ENCODE measurements at regions not wholly inside any gene's neighbourhood (a gene's known extent, or its start where the extent isn't known, plus 50 kb on each side); places are given as distances from the start of the nearest gene placed in this dataset.
A peak's percentile ranks its signal among the peaks of the same experiment; 100 is the strongest.

DNA sequence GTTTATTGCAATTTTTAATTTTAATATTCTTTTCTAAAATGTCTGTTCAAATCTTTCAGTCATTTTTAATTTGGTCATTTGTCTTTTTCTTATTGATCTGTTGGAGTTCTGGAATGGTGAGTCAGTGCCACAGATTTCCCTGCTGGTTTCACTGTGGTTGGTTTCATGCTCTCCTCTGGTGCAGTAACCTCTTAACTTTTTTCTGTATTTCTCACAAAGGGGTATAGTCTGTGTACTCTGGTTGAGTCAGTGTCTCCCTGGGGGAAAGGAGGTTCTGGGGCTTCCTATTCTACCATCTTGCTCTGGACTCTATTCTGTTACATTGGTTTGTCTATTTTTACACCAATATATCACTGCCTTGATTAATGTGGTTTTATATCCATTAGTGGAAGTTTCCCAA lies 178.8 kb downstream of the CSNK1G3 start:
- no peak overlapping the region for H3K4me3 ChIP-seq
- intact Hi-C loops (cut with DNase I), result no loop called here
- no peaks in the 10 kb centered on the region for H3K27me3 ChIP-seq (ENCODE audit: low read depth)
- H3K9me3 ChIP-seq, result no peaks in the 10 kb centered on the region
- DNase-seq (no peak), ATAC-seq (no peak)
- TF ChIP-seq CTCF (IDR thresholded peaks at IDR 0.05), result no peak
- H3K4me1 ChIP-seq, result no peaks in the 10 kb centered on the region
- H3K36me3 ChIP-seq, result no peaks in the 10 kb centered on the region
- no peak overlapping the region for H3K27ac ChIP-seq

- Histone ChIP-seq H3K4me3 (no peak overlapping the region), H3K9me3 (peaks cover 14% of the 10 kb centered on the region), H3K27me3 (ENCODE audit: low read depth) (no peaks in the 10 kb centered on the region), H3K4me1 (no peaks in the 10 kb centered on the region), H3K27ac (no peak overlapping the region), H3K36me3 (no peaks in the 10 kb centered on the region)
- DNase-seq (no peak), ATAC-seq (no peak)
- TF ChIP-seq CTCF (IDR thresholded peaks at IDR 0.05), result no peak
- intact Hi-C loops (cut with DNase I), result no loop called here
Measured at GRCh38 chr5:123681061-123681460, 169.1 kb downstream of the CSNK1G3 start.

GRCh38 chr5:123673107-123673506 lies 161.1 kb downstream of the CSNK1G3 start:
- DNase-seq, result no peak
- H3K27ac ChIP-seq, result no peak overlapping the region
- TF ChIP-seq CTCF (IDR thresholded peaks at IDR 0.05), result no peak

DNA sequence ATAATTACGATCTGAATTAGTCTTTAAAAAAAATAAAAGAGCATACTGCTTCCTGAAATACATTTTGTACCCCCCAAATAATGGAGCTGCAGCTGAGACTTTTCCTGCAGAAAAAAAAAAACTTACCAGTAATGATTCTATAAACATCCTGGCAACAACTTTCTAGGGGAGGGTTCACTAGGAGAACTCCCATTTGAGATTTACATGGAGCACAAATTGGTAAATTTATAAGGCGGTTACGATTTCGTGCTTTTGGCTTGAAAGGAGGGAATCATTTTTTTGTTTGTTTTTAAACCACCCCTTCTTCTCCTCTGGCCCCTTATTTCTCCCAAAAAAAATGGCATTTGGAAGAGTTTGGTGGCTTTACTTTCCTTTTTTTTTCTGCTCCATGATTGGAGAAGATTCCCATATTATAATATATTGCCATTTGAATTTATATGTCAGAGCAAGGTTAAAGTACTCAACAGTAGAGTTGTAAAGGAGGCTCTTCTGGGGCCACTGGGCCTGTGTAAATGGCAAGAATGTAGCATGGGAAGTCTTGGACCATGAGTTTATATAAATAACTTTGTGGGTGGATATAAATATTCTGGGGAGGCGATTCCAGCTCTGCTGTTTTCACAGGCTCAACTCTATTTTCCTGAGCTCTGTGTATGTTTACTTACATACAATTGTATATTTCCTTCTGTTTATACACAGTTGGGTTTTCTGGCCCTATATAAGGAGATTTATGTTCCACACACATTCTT lies 159.9 kb downstream of the CSNK1G3 start:
- no peaks in the 10 kb centered on the region for H3K27me3 ChIP-seq (ENCODE audit: low read depth)
- DNase-seq, result no peak
- intact Hi-C loops (cut with DNase I), result no loop called here
- H3K9me3 ChIP-seq, result no peaks in the 10 kb centered on the region
- H3K4me1 ChIP-seq, result peaks cover 3% of the 10 kb centered on the region
- H3K4me3 ChIP-seq, result no peak overlapping the region
- H3K36me3 ChIP-seq, result no peaks in the 10 kb centered on the region
- no peak for ATAC-seq
- H3K27ac ChIP-seq, result no peak overlapping the region
- no peak for TF ChIP-seq CTCF (IDR thresholded peaks at IDR 0.05)

More at GRCh38 chr5:123673107-123673506, 161.1 kb downstream of the CSNK1G3 start:
- peak in 1 of 2 donors; percentile 21 for ATAC-seq
- Histone ChIP-seq H3K27me3 (ENCODE audit: low read depth) (no peaks in the 10 kb centered on the region), H3K4me3 (no peak overlapping the region), H3K36me3 (no peaks in the 10 kb centered on the region), H3K4me1 (peaks cover 3% of the 10 kb centered on the region), H3K9me3 (no peaks in the 10 kb centered on the region)
- intact Hi-C loops (cut with DNase I), result no loop called here

- Histone ChIP-seq H3K4me3 (no peak overlapping the region), H3K9me3 (no peaks in the 10 kb centered on the region), H3K4me1 (peaks cover 3% of the 10 kb centered on the region), H3K27ac (no peak overlapping the region), H3K36me3 (no peaks in the 10 kb centered on the region), H3K27me3 (ENCODE audit: low read depth) (no peaks in the 10 kb centered on the region)
- DNase-seq (no peak), ATAC-seq (peak in 1 of 2 donors; percentile 44)
- intact Hi-C loops (cut with DNase I), result no loop called here
- peak; percentile 80 for TF ChIP-seq CTCF (IDR thresholded peaks at IDR 0.05)
Measured at GRCh38 chr5:123671042-123671441, 159.1 kb downstream of the CSNK1G3 start.
